ENCODE measurements at regions not wholly inside any gene's neighbourhood (a gene's known extent, or its start where the extent isn't known, plus 50 kb on each side); places are given as distances from the start of the nearest gene placed in this dataset.

DNA sequence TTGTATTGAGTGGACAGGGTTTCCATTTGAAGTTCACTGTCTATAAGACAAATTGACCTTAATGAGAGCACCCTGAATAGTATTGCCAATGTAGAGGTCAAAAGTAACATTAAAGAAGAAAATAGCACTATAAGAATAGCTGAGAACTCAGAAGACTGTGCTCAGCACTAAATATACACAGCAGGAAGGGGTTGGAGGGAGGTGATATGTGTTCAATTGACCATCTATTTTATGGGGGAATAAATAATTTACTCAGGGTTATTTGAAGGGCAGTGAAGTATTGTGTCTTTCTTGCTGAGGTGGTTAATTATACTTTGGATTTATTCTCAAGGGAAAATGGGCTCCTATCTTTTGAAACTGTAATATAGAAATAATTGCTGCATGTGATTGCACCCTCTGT, 1380.5 kb upstream of the SPRY2 start:
- no peak for DNase-seq

- no peak for DNase-seq
Measured at GRCh38 chr13:81714513-81714912, 1373.6 kb upstream of the SPRY2 start.

DNA sequence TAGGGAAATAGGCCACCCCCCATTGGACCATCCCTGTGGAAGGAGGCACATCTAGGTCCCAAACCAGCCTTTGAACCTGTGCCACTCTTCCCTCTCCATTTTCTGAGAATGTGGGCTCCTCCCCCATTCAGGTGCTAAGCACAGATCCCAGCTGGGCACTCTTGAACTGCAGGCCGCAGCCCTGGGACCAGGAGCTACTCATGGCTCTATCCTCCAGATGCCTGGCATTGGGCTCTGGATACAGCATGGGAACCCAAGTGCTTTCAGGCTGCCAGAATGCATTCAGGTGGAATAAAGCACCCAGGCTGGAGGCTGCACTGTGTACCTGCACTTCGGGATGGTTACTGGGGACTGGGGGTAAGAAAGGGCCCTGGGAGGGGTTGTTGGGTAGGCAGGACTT, 1372.3 kb upstream of the SPRY2 start:
- no peak for DNase-seq

- no peak for DNase-seq
Measured at GRCh38 chr13:81697826-81698225, 1356.9 kb upstream of the SPRY2 start.

DNA sequence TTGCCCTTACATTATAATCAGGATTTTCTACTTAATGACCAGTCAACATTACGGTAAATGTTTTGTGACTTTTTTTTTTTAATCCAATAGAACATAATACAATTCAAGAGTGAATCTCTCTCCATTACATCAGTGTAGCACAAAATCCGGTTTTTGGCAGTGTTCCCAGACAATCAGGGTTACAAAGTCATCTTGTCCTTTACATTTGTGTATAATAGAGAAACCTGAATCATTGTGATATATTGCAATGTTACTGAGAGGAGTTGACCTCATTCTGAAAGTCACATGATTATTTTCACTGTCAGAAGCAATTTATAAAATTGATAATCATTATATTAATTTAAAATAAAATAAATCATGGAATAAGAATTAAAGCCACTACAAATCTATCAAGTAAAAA, 1346.0 kb upstream of the SPRY2 start:
- no peak for DNase-seq

GRCh38 chr13:81683521-81683920, 1342.6 kb upstream of the SPRY2 start:
- DNase-seq, result no peak

- no peak for DNase-seq
Measured at GRCh38 chr13:81682081-81682630, 1341.2 kb upstream of the SPRY2 start.

DNA sequence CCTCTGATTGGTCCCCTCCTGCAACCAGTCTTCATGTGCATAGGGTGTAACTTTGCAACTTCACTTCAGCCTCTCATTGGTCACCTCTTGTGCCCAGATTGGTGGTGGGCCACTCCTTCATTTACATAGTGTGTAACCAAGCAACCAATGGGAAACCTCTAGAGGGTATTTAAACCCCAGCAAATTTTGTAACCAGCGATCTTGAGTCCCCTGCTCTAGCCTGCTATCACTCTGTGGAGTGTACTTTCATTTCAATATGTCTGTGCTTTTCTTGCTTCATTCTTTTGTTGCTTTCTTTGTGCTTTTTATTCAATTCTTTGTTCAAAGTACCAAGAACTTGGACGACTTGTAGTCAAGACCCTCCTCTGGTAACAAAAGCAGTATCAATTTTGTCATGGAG, 1336.9 kb upstream of the SPRY2 start:
- DNase-seq, result no peak

DNA sequence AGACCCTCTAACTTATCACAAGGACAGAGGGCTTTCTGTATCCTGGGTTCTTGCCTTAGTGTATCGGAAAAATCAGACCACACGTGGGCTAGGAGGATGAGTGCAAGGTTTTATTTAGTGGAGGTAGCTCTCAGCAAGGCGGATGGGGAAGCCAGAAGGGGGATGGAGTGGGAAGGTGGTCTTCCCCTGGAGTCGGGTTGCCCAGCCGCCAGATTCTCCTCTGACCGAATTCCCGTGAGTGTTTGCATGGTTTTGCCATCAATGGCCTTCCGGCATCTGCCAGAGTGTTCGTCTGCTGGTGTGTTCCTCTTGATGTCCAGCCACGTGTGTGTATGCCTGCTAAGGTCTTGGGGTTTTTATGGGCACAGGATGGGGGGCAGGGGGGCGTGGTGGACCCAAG, 1335.1 kb upstream of the SPRY2 start:
- no peak for DNase-seq

DNA sequence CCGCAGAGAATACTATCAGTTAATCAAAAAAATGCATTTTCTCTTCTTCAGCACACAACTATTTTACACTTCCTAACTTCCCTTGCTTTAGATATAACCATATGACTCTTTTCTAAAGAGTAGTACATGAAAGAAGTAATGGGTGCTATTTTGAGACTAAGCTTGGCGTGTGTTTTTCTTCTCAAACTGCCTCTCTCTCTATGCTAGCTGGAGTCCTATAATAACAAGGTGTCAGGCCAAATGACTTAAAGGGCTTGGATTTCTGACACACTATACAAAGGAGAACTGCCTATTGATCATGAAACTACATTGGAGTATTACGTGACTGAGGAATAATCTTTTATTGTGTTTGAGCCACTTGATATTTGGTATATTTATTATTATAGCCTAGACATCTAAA, 1330.1 kb upstream of the SPRY2 start:
- DNase-seq, result no peak

GRCh38 chr13:81670048-81670447, 1329.1 kb upstream of the SPRY2 start:
- no peak for DNase-seq

GRCh38 chr13:81664872-81665271, 1323.9 kb upstream of the SPRY2 start:
- no peak for DNase-seq

GRCh38 chr13:81659984-81660383, 1319.1 kb upstream of the SPRY2 start:
- DNase-seq, result no peak

GRCh38 chr13:81658598-81659370, 1317.9 kb upstream of the SPRY2 start:
- no peak for DNase-seq

DNA sequence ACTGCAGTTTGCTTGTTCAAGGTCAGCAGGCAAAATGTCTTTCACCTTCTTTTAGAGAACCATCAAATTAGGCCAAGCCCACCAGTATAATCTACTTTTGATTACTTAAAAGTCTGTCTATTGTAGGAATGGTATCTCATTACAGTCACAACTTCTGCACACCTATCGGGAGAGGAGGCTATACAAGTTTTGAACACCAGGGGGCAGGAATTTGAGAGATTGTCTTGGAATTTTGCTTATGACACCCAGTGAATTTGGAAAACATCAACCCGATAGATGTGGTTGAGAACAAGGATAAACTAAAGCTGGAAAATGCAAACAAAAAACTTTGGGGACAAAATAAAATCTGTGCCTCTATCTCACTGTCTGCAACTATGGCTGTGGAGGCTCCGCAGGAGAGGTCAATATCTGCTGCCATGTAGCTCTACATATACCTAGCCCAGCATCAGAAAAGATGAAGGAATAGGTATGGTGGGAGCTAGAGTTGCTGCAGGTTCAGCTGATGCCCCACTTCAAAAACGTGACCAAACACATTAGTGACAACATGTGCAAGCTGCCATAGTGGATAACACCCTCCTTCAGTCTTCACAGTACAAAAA, 1299.2 kb upstream of the SPRY2 start:
- no peak for DNase-seq

GRCh38 chr13:81637457-81637856, 1296.5 kb upstream of the SPRY2 start:
- no peak for DNase-seq

- no peak for DNase-seq
Measured at GRCh38 chr13:81636120-81636519, 1295.2 kb upstream of the SPRY2 start.

DNA sequence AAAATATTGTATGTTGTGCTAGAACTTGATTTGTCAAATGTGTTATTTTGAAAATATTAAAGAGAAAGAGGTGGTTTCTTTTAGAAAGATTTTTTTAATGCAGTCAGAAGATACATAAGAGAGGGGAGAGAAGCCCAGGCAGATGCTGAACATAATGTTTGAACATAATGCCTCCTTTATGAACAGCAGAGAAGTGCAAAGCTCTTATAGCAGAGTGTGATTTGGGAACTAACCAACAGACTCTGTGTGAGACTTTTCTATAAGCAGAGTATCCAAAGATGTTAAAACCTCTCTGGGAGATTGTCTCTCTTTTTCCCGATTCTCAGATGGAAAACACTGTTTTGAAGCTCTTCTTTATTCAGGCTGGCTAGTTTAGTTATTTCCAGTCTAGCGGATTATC, 1274.1 kb upstream of the SPRY2 start:
- DNase-seq, result no peak

DNA sequence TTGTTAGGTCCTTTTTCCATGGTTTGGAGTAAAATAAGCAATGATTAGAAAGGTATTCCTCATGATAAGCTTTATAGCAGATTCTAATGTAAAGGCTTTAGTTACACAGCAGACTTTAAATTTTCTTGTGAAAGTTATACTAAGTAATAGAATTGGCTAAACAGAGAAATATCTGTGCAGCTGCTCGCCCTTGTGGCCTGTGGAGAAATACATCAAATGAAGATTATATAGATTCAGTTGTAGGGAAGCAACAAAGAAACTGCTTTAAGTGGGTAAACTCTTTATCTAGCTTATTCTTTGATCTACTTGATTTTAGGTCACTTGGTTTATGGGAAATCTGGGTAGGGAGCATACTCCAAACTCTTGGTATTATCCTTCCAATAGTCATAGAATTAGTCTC, 1269.7 kb upstream of the SPRY2 start:
- DNase-seq, result no peak

GRCh38 chr13:81609335-81609734, 1268.4 kb upstream of the SPRY2 start:
- no peak for DNase-seq

DNA sequence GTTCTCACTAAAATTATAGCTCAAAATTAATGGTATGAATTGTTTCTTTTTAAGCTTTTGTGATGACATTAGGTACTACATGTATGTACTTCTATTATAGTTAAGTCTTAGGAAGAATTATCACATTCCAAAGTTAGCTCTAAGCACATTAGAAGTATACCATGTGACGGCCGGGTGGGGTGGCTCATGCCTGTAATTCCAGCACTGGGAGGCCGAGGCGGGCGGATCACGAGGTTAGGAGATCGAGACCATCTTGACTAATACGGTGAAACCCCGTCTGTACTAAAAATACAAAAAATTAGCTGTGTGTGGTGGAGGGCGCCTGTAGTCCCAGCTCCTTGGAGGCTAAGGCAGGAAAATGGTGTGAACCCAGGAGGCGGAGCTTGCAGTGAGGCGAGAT, 1265.1 kb upstream of the SPRY2 start:
- no peak for DNase-seq

GRCh38 chr13:81602241-81602640, 1261.3 kb upstream of the SPRY2 start:
- no peak for DNase-seq

GRCh38 chr13:81597101-81597500, 1256.2 kb upstream of the SPRY2 start:
- no peak for DNase-seq

DNA sequence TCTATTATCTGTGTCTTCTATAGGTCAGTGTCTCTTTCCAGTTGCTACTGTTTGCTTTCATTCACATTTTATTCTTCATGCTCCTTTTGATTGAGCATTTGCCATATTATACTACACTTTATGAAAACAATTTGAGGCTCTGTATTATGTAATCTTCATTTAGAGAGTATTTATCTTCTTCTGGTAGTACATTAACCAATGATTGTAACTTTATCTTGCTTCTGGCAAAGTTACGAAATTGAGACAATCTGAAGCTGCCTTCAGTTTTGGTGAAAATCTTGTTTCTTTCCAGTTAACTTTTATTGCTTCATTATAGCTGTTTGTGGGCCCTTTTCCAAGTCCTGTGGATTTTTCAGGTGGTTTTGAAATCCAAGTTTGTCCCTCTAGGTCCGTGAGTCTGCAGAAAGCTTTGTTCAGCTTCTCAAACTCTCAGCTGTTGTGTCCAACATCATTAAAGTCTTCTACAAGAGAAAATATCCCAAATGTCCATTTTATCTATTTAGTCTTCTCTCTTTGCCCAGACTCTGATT, 1255.4 kb upstream of the SPRY2 start:
- no peak for DNase-seq

Measured in activated gamma-delta T cell treated with Interleukin-2 at 50 U/mL for 16 hours (primary cell).